Liver (tissue), 7 donors: ENCODE measurements at regions not wholly inside any gene's neighbourhood (a gene's known extent, or its start where the extent isn't known, plus 50 kb on each side); places are given as distances from the start of the nearest gene placed in this dataset.
"Not testable (repeated sequence)": the region's sequence is repeated elsewhere in the genome, so short reads cannot be mapped to it uniquely, and the experiment has no call there.

Experiments
- DNase-seq: peaks from one replicate; pipeline ENCODE4 v3.0.0-alpha.2; 2017; ENCODE audit warnings: low spot score
- H3K27ac ChIP-seq, 2 donors: one replicate each; pipeline ENCODE4 v1.7.0; 2013; ENCODE audit warnings: inconsistent platforms in 2 of 2, low read length in 2 of 2, control low read depth in 1 of 2, low read depth in 1 of 2, mild to moderate bottlenecking in 1 of 2
- H3K27me3 ChIP-seq, 4 donors: one replicate each; pipeline versions ENCODE4 v1.6.1 to v1.7.0; 2013; ENCODE audit warnings: low read length in 3 of 4, inconsistent platforms in 1 of 4, mild to moderate bottlenecking in 1 of 4, moderate library complexity in 1 of 4; ENCODE audit not compliant: control insufficient read depth in 4 of 4, insufficient read depth in 4 of 4
- H3K36me3 ChIP-seq, 4 donors: one replicate each; pipeline versions ENCODE4 v1.6.1 to v1.7.0; 2013; ENCODE audit warnings: low read length in 3 of 4, mild to moderate bottlenecking in 3 of 4, low read depth in 1 of 4, moderate library complexity in 1 of 4; ENCODE audit not compliant: control insufficient read depth in 4 of 4, insufficient read depth in 3 of 4
- H3K4me1 ChIP-seq, 4 donors: one replicate each; pipeline versions ENCODE4 v1.6.1 to v1.7.0; 2013; ENCODE audit warnings: low read length in 3 of 4, mild to moderate bottlenecking in 3 of 4, moderate library complexity in 1 of 4; ENCODE audit not compliant: control insufficient read depth in 4 of 4, insufficient read depth in 4 of 4
- H3K4me3 ChIP-seq, 3 donors: one replicate each; pipeline versions ENCODE4 v1.6.1 to v1.7.0; 2013; ENCODE audit warnings: low read length in 3 of 3, control low read depth in 1 of 3, low read depth in 1 of 3, mild to moderate bottlenecking in 1 of 3
- H3K9ac ChIP-seq, 2 donors: one replicate each; pipeline ENCODE4 v1.7.0; 2013; ENCODE audit warnings: low read length in 2 of 2, mild to moderate bottlenecking in 2 of 2, moderate library complexity in 2 of 2, control low read depth in 1 of 2, low read depth in 1 of 2
- H3K9me3 ChIP-seq, 4 donors: one replicate each; pipeline versions ENCODE4 v1.6.1 to v1.7.0; 2013; ENCODE audit warnings: low read length in 3 of 4; ENCODE audit not compliant: control insufficient read depth in 4 of 4
- ATF3 ChIP-seq: IDR thresholded peaks from 2 replicates; pipeline ENCODE4 v1.6.1; 2016; ENCODE audit warnings: antibody characterized with exemption
- EGR1 ChIP-seq, 2 donors: IDR thresholded peaks; 2 replicates each; pipeline ENCODE4 v1.6.1; 2016 to 2018; ENCODE audit warnings: antibody characterized with exemption in 2 of 2, low read depth in 2 of 2
- FOXA1 ChIP-seq: IDR thresholded peaks from 2 replicates; pipeline ENCODE4 v1.6.1; 2016; ENCODE audit warnings: antibody characterized with exemption
- GABPA ChIP-seq, 2 donors: IDR thresholded peaks in 1 of 2; conservative IDR thresholded peaks in 1 of 2; 2 replicates each; pipeline ENCODE4 v1.6.1; 2016; ENCODE audit warnings: antibody characterized with exemption in 2 of 2, mild to moderate bottlenecking in 1 of 2, moderate library complexity in 1 of 2
- HNF4G ChIP-seq: IDR thresholded peaks from 2 replicates; pipeline ENCODE4 v1.6.1; 2016; ENCODE audit warnings: antibody characterized with exemption
- MAX ChIP-seq: IDR thresholded peaks from 2 replicates; pipeline ENCODE4 v1.6.1; 2016; ENCODE audit warnings: antibody characterized with exemption
- NR2F2 ChIP-seq: IDR thresholded peaks from 2 replicates; pipeline ENCODE4 v1.6.1; 2016; ENCODE audit warnings: antibody characterized with exemption
- RAD21 ChIP-seq, 2 donors: IDR thresholded peaks; 2 replicates each; pipeline ENCODE4 v1.6.1; 2016; ENCODE audit warnings: antibody characterized with exemption in 2 of 2, mild to moderate bottlenecking in 2 of 2
- REST ChIP-seq: IDR thresholded peaks from 2 replicates; pipeline ENCODE4 v1.6.1; 2016; ENCODE audit warnings: antibody characterized with exemption, mild to moderate bottlenecking
- RXRA ChIP-seq, 2 donors: IDR thresholded peaks; 2 replicates each; pipeline ENCODE4 v1.6.1; 2017 to 2018; ENCODE audit warnings: antibody characterized with exemption in 2 of 2, mild to moderate bottlenecking in 1 of 2
- SP1 ChIP-seq: IDR thresholded peaks from 2 replicates; pipeline ENCODE4 v1.6.1; 2018; ENCODE audit warnings: antibody characterized with exemption, mild to moderate bottlenecking
- TAF1 ChIP-seq: conservative IDR thresholded peaks from 2 replicates; pipeline ENCODE4 v1.6.1; 2016; ENCODE audit warnings: antibody characterized with exemption, mild to moderate bottlenecking
- ZBTB33 ChIP-seq: IDR thresholded peaks from 2 replicates; pipeline ENCODE4 v1.6.1; 2016; ENCODE audit warnings: antibody characterized with exemption
- WGBS: extraction: QIAGEN DNeasy Blood & Tissue Kit; methylation state at CpG from one replicate; pipeline ENCODE4 v1.1.7; 2013; 5-methylcytosine and 5-hydroxymethylcytosine counted together
- donor health status: healthy.
- donor health status: healthy.
- donor health status: healthy.
- donor health status: healthy.

- not testable (repeated sequence) for H3K27me3 ChIP-seq, DNase-seq, H3K4me3 ChIP-seq, H3K9me3 ChIP-seq, H3K36me3 ChIP-seq, H3K27ac ChIP-seq, H3K4me1 ChIP-seq, H3K9ac ChIP-seq
- WGBS = 91% methylated on average over 4 of the region's 4 CpGs
These were observed 146.2 kb upstream of the SNX2 start for GRCh38 chr5:122628714-122629113.

- no peaks in the 10 kb centered on the region for H3K4me1 ChIP-seq
- H3K27me3 ChIP-seq = no peaks in the 10 kb centered on the region
- no peak overlapping the region for H3K9ac ChIP-seq
- no peaks in the 10 kb centered on the region for H3K9me3 ChIP-seq
- no peak for TF ChIP-seq TAF1
- no peak for TF ChIP-seq HNF4G
- no peak for TF ChIP-seq GABPA (IDR thresholded peaks at IDR 0.05 in 1 of 2, conservative IDR thresholded peaks at IDR 0.05 in 1 of 2)
- 84% methylated on average over 7 of the region's 7 CpGs for WGBS
- H3K27ac ChIP-seq = no peak overlapping the region
- no peaks in the 10 kb centered on the region for H3K36me3 ChIP-seq
- no peak overlapping the region for H3K4me3 ChIP-seq
- DNase-seq = no peak
These were observed 145.7 kb upstream of the SNX2 start for GRCh38 chr5:122629121-122629677.

- Histone ChIP-seq H3K9ac (no peak overlapping the region), H3K4me3 (no peak overlapping the region), H3K27me3 (peaks cover 0 to 2% (median 0%) of the 10 kb centered on the region in 4 donors), H3K27ac (no peak overlapping the region), H3K9me3 (peaks cover 0 to 1% (median 0%) of the 10 kb centered on the region in 4 donors), H3K4me1 (no peaks in the 10 kb centered on the region), H3K36me3 (no peaks in the 10 kb centered on the region)
- WGBS = 91% methylated on average over 1 of the region's 1 CpG
- no peak for DNase-seq
- TF ChIP-seq NR2F2 (no peak), ZBTB33 (no peak), RXRA (IDR thresholded peaks at IDR 0.05) (no peak), TAF1 (no peak)
These were observed 136.3 kb upstream of the SNX2 start for GRCh38 chr5:122638581-122638980.

GRCh38 chr5:122639033-122639432 lies 135.8 kb upstream of the SNX2 start:
- Histone ChIP-seq H3K36me3 (no peaks in the 10 kb centered on the region), H3K9me3 (peaks cover 0 to 1% (median 0%) of the 10 kb centered on the region in 4 donors), H3K4me3 (no peak overlapping the region), H3K27ac (no peak overlapping the region), H3K9ac (no peak overlapping the region), H3K27me3 (peaks cover 0 to 2% (median 0%) of the 10 kb centered on the region in 4 donors), H3K4me1 (no peaks in the 10 kb centered on the region)
- no peak for DNase-seq
- 66% methylated on average over 6 of the region's 6 CpGs for WGBS
- TF ChIP-seq SP1 (no peak), REST (no peak), HNF4G (no peak), RXRA (IDR thresholded peaks at IDR 0.05) (no peak), FOXA1 (no peak), ZBTB33 (no peak), RAD21 (IDR thresholded peaks at IDR 0.05) (no peak), EGR1 (IDR thresholded peaks at IDR 0.05; ENCODE audit: low read depth in 2 of 2) (no peak), TAF1 (no peak), ATF3 (no peak), MAX (no peak)
